ENCODE measurements at regions not wholly inside any gene's neighbourhood (a gene's known extent, or its start where the extent isn't known, plus 50 kb on each side); places are given as distances from the start of the nearest gene placed in this dataset.

- no peak for TF ChIP-seq CTCF (IDR thresholded peaks at IDR 0.05 in 2 of 3, conservative IDR thresholded peaks at IDR 0.05 in 1 of 3; ENCODE audit: control insufficient read depth in 2 of 3, extremely low read depth in 1 of 3, insufficient read depth in 1 of 3, low read depth in 3 of 3, low read length in 3 of 3)
- TF ChIP-seq BCL3 (IDR thresholded peaks at IDR 0.05; ENCODE audit: borderline replicate concordance, insufficient read depth, low read depth, low read length, poor library complexity, severe bottlenecking), result no peak
- no peak for TF ChIP-seq BHLHE40 (IDR thresholded peaks at IDR 0.05; ENCODE audit: borderline replicate concordance in 1 of 2, low read depth in 2 of 2, low read length in 1 of 2)
- TF ChIP-seq STAT3 (IDR thresholded peaks at IDR 0.05; ENCODE audit: low read depth, low read length), result no peak
- TF ChIP-seq KLF5 (IDR thresholded peaks at IDR 0.05; ENCODE audit: partially characterized antibody), result no peak
- no peak for TF ChIP-seq JUNB (IDR thresholded peaks at IDR 0.05)
- TF ChIP-seq ZBED1 (IDR thresholded peaks at IDR 0.05; ENCODE audit: borderline replicate concordance), result no peak
- no peak for TF ChIP-seq MTA2 (IDR thresholded peaks at IDR 0.05; ENCODE audit: low read depth)
Measured at GRCh38 chr5:163706053-163706771, 200.8 kb downstream of the MAT2B start (continued).

- no peak for DNase-seq (ENCODE audit: low read depth, low spot score)
- H3K9ac ChIP-seq (ENCODE audit: control insufficient read depth, insufficient read depth, low read length), result no peak overlapping the region
- no peak overlapping the region for H3K27ac ChIP-seq (ENCODE audit: control insufficient read depth, insufficient read depth)
- BruUV-seq (replicated peaks), result no TSS peak
- no peaks in the 10 kb centered on the region for H3K4me1 ChIP-seq (ENCODE audit: control insufficient read depth, insufficient read depth, low read length)
- H3K4me2 ChIP-seq (ENCODE audit: control insufficient read depth, insufficient read depth), result no peak overlapping the region
- POLR2A ChIA-PET, result no interaction called here
- no peak overlapping the region for H2AFZ ChIP-seq (ENCODE audit: control insufficient read depth, low read depth, low read length)
- no peaks in the 10 kb centered on the region for H4K20me1 ChIP-seq (ENCODE audit: control insufficient read depth, insufficient read depth)
- no peak for TF ChIP-seq FOS (IDR thresholded peaks at IDR 0.05; ENCODE audit: borderline replicate concordance, extremely low read depth, insufficient read length)
- no peak for TF ChIP-seq SMAD5 (IDR thresholded peaks at IDR 0.05; ENCODE audit: low read depth)
- no peak for TF ChIP-seq HDGF (IDR thresholded peaks at IDR 0.05)
- no peak for TF ChIP-seq STAT3 (IDR thresholded peaks at IDR 0.05; ENCODE audit: low read depth, low read length)
- no peak for TF ChIP-seq YY1 (IDR thresholded peaks at IDR 0.05; ENCODE audit: low read depth, low read length)
- intact Hi-C loops (cut with micrococcal nuclease; ENCODE audit: unreplicated experiment) (no loop called here), in situ Hi-C loops (cut with MboI) (no loop called here)
- no peaks in the 10 kb centered on the region for H3K36me3 ChIP-seq (ENCODE audit: control insufficient read depth in 2 of 2, insufficient read depth in 2 of 2, low read length in 1 of 2)
- no peaks in the 10 kb centered on the region; a peak in 1 of 4 replicates for H3K27me3 ChIP-seq (replicated peaks in 1 of 2; ENCODE audit: control insufficient read depth in 2 of 2, insufficient read depth in 2 of 2, low read length in 1 of 2)
- no peaks in the 10 kb centered on the region for H3K79me2 ChIP-seq (ENCODE audit: control insufficient read depth, insufficient read depth, low read length)
- FAIRE-seq, result no peak
- RAD21 ChIA-PET (ENCODE audit: unreplicated experiment), result no interaction called here
- no peak overlapping the region for H3K4me3 ChIP-seq
- no peak for ATAC-seq
- H3K9me3 ChIP-seq (replicated peaks; ENCODE audit: control insufficient read depth, insufficient read depth, low read length), result no peaks in the 10 kb centered on the region
- CTCF ChIA-PET, result interaction anchor here (1.4 kb wide), 1 partner anchor 16 kb away, joined by 4 read pairs; no protein-coding TSS in a partner anchor
- SMC1A ChIA-PET (ENCODE audit: uncharacterized antibody, unreplicated experiment), result no interaction called here
Measured at GRCh38 chr5:163712011-163712410, 206.6 kb downstream of the MAT2B start.

Data from GM12878 (cell line).